ENCODE measurements at regions not wholly inside any gene's neighbourhood (a gene's known extent, or its start where the extent isn't known, plus 50 kb on each side); places are given as distances from the start of the nearest gene placed in this dataset.

DNA sequence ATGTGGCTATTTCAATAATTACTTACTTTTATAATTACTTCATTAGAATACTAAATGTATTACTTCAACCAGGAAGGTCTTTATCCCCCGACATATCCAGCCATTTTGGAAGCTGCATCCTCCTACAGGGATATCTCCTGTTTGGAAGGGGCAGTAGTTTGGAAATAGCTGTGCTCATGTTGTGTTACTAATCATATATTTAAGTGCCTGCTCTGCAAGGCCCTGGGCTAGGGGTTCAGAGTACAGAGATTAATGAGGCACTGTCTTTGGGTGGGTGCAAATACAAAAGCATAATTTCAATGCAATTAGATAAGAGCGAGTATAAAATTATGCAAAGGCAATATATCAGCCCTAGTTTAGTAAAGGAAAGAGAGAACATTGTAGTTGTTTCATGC, 146.3 kb upstream of the RARB start:
- H2AFZ ChIP-seq (ENCODE audit: low read depth, low read length): no peak overlapping the region
- no peak overlapping the region for H3K4me3 ChIP-seq
- H3K4me1 ChIP-seq (replicated peaks in 1 of 2; ENCODE audit: control insufficient read depth in 2 of 2, insufficient read depth in 2 of 2, low read length in 2 of 2): no peaks in the 10 kb centered on the region
- intact Hi-C loops (cut with micrococcal nuclease) (no loop called here), in situ Hi-C loops (cut with MboI) (no loop called here)
- ChIA-PET POLR2A (no interaction called here), CTCF (ENCODE audit: low intra/inter-chr PET ratio) (no interaction called here)
- 0% methylated on average over 2 of the region's 2 CpGs for WGBS (ENCODE audit: insufficient coverage, low coverage, missing lambda C conversion rate)
- no peak for FAIRE-seq
- no peaks in the 10 kb centered on the region for H3K9me1 ChIP-seq (ENCODE audit: control insufficient read depth, insufficient read depth, low read length)
- no peaks in the 10 kb centered on the region for H3K27me3 ChIP-seq (ENCODE audit: control insufficient read depth in 2 of 2, insufficient read depth in 2 of 2, low read length in 2 of 2)
- no peaks in the 10 kb centered on the region for H3K9me3 ChIP-seq (replicated peaks; ENCODE audit: control insufficient read depth, insufficient read depth, low read depth, low read length)
- H3K4me2 ChIP-seq (ENCODE audit: insufficient read depth, low read length): no peak overlapping the region
- H3K79me2 ChIP-seq (ENCODE audit: control insufficient read depth, insufficient read depth, low read length): no peaks in the 10 kb centered on the region
- no peak overlapping the region for H3K27ac ChIP-seq (ENCODE audit: extremely low read depth, low read depth, low read length)
- ATAC-seq: no peak
- BruUV-seq (replicated peaks): no TSS peak
- H4K20me1 ChIP-seq (replicated peaks; ENCODE audit: control insufficient read depth, insufficient read depth, low read length): no peaks in the 10 kb centered on the region
- no peaks in the 10 kb centered on the region for H3K36me3 ChIP-seq (ENCODE audit: control insufficient read depth, insufficient read depth, low read length)
- no peak for DNase-seq (ENCODE audit: extremely low read depth in 1 of 4, low spot score in 3 of 4)
- TF ChIP-seq TCFL5 (CRISPR knock-in tag; conservative IDR thresholded peaks at IDR 0.05) (no peak), CBFB (CRISPR knock-in tag; IDR thresholded peaks at IDR 0.05) (no peak)
- H3K9ac ChIP-seq (ENCODE audit: insufficient read depth in 1 of 2, low read depth in 2 of 2, low read length in 2 of 2): no peak overlapping the region

DNA sequence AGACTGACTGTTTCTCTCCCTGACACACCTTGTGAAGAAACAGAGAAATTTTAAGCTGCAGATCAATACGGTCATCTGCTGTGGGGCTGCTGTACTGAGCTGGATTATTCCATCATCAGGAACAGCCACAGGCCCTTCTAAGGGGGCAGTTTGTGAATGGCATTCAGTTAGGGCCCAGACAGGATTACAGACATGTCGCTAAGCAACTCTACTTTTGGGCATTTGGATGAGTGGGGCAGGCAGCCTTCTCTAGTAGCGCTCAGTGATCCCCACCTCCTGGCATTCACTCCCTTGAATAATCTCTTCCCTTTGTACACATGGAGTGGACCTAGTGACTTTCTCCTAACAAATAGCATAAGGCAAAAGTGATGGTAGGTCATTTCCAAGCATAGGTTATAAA, 144.4 kb upstream of the RARB start:
- Histone ChIP-seq H3K79me2 (ENCODE audit: control insufficient read depth, insufficient read depth, low read length) (no peaks in the 10 kb centered on the region), H3K27ac (ENCODE audit: extremely low read depth, low read depth, low read length) (no peak overlapping the region), H3K27me3 (ENCODE audit: control insufficient read depth in 2 of 2, insufficient read depth in 2 of 2, low read length in 2 of 2) (no peaks in the 10 kb centered on the region), H4K20me1 (replicated peaks; ENCODE audit: control insufficient read depth, insufficient read depth, low read length) (no peaks in the 10 kb centered on the region), H3K9ac (ENCODE audit: insufficient read depth in 1 of 2, low read depth in 2 of 2, low read length in 2 of 2) (no peak overlapping the region), H3K36me3 (ENCODE audit: control insufficient read depth, insufficient read depth, low read length) (no peaks in the 10 kb centered on the region), H3K9me3 (replicated peaks; ENCODE audit: control insufficient read depth, insufficient read depth, low read depth, low read length) (no peaks in the 10 kb centered on the region), H3K4me2 (ENCODE audit: insufficient read depth, low read length) (no peak overlapping the region), H3K9me1 (ENCODE audit: control insufficient read depth, insufficient read depth, low read length) (no peaks in the 10 kb centered on the region), H2AFZ (ENCODE audit: low read depth, low read length) (no peak overlapping the region), H3K4me1 (replicated peaks in 1 of 2; ENCODE audit: control insufficient read depth in 2 of 2, insufficient read depth in 2 of 2, low read length in 2 of 2) (no peaks in the 10 kb centered on the region), H3K4me3 (no peak overlapping the region)
- WGBS (ENCODE audit: insufficient coverage, low coverage, missing lambda C conversion rate): 0% methylated on average over 3 of the region's 3 CpGs
- FAIRE-seq (no peak), ATAC-seq (no peak), DNase-seq (ENCODE audit: extremely low read depth in 1 of 4, low spot score in 3 of 4) (no peak)
- BruUV-seq (replicated peaks): no TSS peak
- POLR2A ChIA-PET: no interaction called here
- intact Hi-C loops (cut with micrococcal nuclease) (no loop called here), in situ Hi-C loops (cut with MboI) (no loop called here)
- CTCF ChIA-PET (ENCODE audit: low intra/inter-chr PET ratio): no interaction called here
- no peak for TF ChIP-seq ZSCAN32 (CRISPR knock-in tag; IDR thresholded peaks at IDR 0.05)

Data from K562 (cell line).